ENCODE measurements at regions not wholly inside any gene's neighbourhood (a gene's known extent, or its start where the extent isn't known, plus 50 kb on each side); places are given as distances from the start of the nearest gene placed in this dataset.
"Not testable (repeated sequence)": the region's sequence is repeated elsewhere in the genome, so short reads cannot be mapped to it uniquely, and the experiment has no call there.

DNA sequence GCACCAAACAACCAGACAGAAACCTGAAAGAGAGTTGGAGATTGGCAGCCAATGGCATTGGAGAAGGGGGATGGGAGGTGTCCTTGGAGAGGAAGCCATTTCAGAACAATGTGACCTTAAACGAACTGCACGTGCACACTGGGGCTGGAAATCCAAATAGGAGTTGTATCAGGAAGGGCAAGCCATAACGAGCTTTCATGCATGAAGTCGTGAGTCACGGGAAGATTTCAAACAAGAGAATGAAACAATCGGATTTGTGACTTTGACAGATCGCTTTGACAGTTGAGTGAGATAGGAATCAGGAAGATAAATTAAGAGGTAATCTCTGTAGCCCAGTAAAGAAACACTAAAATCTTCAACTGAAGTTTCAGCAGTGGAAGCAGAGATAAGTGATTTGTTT lies 445.8 kb upstream of the ZP4 start:
- DNase-seq = no peak

DNA sequence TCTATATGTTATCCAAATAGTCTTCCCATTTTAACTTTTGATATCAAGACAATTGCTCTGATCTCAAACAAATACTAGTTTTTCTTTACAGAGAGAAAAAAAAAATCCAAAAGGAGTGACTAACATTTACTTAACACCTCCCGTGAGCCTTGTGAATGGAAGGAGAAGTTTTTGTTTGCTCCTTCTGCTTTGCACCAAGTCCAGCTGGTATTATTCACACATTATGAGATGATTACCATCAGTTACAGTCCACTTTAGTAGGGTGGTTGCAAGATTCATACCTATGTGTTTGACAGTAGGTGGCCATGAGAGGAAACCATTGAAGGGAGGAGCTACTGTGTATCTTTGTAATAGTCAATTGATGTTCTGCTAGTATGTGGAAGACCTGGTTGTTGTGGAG lies 443.4 kb upstream of the ZP4 start:
- no peak for DNase-seq

DNA sequence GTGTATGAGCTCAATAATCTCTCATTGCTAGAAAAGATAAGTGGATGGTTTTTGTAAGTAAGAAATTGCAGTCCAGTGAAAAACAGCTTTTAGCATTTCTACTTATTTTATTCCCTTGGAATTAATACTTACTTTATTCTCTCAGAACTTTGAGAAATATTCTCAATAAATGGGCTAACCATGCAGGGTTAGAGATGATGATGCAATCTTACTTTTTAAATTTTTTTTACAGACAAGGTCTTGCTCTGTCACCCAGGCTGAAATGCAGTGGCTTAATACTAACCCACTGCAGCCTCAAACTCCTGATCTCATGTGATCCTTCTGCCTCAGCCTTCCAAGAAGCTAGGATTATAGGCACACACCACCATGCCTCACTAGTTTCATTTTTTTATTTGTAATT lies 440.8 kb upstream of the ZP4 start:
- DNase-seq = no peak

DNA sequence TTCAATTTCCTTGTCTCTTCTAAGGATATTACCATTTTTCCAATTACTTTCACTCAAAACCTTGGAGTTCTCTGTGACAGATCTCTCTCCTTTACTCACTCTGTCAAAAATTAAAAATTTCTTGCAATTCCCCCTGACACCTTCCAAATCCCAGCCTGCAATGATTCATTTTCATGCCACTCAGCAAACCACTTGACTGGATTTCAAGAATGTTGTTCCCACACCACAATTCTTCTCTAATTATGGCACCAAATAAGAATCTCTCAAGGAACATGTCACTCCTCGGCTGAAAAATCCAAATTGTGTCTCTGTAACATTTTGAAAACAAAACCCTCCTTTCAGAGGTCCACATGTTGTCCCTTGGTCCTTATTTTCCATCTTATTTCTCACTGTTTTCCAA lies 438.9 kb upstream of the ZP4 start:
- DNase-seq = no peak

DNA sequence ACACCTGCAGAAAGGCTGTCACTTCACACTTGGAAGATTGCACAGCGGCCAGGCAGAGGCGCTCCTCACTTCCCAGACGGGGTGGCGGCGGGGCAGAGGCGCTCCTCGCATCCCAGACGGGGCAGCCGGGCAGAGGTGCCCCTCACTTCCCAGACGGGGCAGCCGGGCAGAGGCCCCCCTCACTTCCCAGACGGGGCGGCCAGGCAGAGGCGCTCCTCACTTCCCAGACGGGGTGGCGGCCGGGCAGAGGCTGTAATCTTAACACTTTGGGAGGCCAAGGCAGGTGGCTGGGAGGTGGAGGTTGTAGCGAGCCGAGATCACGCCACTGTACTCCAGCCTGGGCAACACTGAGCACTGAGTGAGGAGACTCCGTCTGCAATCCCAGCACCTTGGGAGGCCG lies 436.3 kb upstream of the ZP4 start:
- DNase-seq = not testable (repeated sequence)

DNA sequence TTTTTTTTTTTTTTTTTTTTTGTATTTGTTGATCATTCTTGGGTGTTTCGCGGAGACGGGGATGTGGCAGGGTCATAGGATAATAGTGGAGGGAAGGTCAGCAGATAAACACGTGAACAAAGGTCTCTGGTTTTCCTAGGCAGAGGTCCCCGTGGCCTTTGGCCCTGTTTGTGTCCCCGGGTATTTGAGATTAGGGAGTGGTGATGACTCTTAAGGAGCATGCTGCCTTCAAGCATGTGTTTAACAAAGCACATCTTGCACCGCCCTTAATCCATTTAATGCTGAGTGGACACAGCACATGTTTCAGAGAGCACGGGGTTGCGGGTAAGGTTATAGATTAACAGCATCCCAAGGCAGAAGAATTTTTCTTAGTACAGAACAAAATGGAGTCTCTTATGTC lies 435.8 kb upstream of the ZP4 start:
- DNase-seq = not testable (repeated sequence)

DNA sequence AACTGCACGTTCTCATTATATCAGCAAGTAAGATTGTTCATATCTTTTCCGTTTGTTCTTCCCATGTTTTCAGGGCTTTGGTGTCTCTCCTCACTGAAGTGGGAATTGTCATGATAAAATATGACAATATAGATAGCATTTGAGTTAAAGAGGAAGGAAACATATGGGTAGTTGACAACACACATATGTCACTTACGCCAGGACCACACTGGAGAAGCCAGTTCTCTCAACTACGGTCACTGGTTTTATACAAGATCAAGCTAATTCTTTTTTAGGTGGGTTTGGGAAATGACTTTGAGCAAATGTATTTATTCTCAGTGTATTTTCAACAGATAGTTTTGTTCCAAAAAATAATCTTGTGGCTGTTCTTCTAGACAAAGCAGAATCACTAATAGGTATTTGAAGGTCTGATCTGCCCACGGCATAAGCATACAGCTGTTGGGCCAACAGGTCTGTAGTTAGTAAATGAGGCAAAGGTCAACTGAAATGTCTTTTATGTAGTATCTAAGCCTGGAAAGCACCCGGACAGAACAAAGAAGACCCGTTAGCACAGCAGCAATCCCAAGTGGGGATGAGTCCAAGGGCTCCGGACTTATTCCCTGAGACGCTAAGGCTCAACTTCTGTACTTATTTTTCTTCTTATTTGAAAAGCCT lies 433.6 kb upstream of the ZP4 start:
- DNase-seq = no peak

DNA sequence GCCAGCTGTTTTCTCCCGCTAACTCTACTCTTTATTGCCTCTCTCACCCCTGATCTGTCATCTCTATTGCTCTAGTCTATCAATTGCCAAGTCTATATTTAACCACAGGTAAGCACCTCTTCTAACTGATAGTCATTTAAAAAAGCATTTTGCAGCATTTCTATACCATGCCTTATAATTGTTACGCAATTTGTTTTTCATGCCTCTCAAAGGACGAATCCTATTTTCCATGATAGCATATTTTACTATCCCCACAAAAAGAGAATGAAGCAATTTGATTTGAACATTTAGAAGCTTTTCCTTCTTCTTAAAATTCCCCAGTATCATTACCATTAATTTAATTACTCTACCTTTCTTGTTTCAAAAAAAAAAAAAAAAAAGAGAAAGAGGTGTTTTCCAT lies 432.8 kb upstream of the ZP4 start:
- DNase-seq = no peak

DNA sequence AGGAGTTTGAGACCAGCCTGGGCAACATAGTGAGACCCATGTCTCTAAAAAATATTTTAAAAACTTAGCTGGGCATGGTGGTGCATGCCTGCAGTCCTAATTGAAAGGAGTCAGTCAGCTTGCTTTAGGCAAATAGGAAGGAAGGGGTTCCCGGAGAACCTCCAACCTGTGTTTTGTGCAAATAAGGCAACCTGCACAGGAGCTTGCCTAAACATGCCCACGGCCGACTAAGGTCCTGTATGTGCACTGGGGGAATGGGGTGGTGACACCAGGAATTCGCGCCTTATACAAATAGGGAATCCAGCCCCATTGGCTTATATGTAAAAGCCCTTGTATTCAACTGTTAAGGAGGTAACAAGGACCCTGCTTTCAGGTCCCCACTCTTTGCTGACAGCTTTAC lies 429.2 kb upstream of the ZP4 start:
- DNase-seq = no peak

DNA sequence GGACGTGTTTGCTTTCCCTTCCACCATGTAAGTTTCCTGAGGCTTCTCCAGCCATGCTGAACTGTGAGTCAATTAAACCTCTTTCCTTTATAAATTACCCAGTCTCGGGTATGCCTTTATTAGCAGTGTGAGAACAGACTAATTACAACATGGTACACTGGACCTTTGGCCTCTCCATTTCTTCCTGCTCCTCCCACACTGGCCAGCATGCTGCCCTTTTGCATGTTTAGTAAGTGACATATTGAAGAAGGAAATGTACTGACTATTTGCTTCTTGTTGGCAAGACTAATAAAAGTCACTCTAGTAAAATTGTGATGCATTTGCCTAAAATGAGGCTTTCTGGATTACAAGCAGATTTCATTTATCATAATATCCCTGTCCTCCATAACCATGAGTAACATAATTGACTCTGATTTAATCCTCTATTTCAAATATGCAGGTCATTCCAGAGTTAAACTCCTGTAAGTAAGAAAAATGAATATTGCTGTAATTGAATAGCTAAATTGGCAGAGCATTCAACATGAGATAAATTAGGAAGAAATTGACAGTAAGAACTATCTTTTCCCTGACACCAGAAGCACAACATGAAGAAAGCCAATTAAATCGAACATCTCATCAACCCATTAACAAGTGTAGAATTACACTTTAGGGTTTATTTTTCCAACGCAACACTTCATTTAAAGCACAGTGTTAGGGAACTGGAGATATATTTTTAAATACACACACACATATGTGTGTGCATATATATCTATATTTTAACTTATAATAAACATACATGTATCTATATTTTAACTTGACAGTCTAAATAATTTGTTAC lies 427.8 kb upstream of the ZP4 start:
- no peak for DNase-seq

DNA sequence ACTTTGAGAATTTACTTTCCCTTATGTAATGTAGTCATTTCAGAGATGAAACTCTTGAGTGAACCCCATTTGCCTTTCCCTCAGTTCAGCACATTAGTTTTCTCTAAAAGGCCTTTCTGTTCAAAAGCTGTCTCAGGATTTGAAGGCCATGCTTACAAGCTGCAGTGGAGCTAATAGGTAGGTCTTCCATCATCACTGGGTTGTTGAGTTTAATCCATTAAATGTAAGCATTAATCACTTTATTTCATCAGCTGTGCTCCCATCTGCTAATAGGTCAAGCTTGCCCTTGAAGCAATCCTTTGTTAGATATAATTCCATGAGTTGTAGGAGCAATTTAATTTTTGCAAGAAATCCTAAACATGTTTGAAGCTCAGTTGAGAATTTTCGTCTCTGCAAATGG lies 422.2 kb upstream of the ZP4 start:
- no peak for DNase-seq

DNA sequence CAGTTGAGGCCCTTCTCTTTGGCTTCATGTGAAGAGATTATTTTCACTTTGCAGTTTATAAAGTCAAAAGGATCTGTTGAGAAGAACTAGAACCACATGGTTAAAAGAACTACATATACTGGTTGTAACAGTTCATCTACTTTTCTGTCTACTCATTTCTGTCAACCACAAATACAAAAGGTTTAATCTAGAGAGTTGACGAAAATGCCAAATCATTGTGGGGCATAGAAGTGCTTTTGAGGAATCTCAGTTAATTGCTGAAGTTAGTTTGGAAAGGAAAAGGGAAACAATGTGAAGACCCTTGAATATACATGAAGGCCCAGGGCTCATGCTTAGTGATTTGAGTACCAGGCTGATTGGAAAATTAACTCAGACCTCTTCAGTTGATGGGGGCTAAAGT lies 415.7 kb upstream of the ZP4 start:
- no peak for DNase-seq

DNA sequence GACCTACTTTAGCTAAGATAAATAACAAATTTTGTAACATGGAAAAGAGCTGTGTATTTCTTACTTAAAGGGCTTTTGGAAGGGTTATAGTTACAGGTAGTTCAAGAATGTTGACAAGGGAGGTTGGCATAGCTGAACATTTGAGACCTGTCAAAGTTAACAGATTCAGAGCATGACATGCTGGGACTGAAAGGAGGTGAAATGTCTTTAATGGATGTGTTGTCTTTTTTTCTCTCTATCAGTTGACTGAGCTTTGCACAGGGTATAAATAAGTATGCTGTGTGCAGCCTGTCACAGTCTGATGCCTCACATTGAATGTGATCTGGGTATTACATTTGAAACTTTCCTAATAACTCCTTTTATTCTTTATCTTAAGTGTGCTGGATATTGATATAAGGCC lies 411.9 kb upstream of the ZP4 start:
- no peak for DNase-seq

DNA sequence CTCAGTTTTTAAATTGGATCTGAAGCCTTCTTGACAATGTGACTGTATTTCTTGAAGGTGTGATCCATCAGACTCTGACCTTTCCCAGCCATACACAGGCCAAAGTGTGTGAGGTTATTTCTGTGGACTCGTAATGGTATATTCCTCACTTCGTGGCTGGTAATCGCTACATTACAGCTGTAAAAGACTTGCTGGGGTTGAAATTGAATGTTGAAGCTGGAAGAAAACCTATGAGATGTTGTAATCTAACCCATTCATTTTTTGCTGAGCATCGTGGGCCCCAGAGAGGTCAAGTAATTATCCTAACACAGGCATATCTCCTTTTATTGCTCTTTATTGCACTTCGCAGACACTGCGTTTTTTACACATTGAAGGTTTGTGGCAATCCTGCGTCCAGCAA lies 405.6 kb upstream of the ZP4 start:
- no peak for DNase-seq

DNA sequence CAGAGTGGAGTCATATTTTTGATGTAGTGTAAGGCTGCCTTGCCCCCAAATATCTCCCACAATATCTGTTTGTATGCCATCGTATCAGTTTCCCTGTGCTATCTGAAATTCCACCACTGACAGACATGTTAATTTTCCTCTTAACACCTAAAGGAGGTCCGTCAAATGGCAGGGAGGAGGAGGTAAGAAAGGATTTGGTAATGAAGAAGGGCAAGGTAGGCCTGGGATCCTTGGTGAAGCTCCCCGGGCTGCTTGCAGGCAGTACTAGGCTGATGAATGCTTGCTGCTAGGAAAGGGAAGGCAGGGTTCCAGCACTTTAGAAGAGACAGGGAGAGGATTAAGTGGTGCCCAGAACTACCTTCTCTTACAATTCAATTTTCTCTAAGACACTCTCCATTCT lies 402.4 kb upstream of the ZP4 start:
- DNase-seq = no peak

DNA sequence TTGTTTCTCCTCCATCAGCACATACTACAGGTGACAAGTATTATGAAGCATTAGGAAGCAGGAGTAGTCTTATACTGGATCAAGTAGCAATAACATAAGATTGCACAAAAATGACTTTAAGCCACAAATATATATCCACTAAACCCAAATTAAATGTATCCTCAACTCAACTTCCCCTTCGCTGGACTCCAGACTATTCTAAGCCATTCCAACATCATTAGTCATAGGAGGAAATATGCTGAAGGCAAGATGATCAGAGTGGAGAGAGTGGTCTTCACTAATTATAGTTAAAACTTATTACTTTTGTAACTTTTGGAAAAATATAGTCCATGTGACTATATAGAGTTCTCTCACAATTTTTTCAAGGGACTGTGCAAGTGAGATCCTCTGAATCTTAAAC lies 390.7 kb upstream of the ZP4 start:
- DNase-seq = no peak

DNA sequence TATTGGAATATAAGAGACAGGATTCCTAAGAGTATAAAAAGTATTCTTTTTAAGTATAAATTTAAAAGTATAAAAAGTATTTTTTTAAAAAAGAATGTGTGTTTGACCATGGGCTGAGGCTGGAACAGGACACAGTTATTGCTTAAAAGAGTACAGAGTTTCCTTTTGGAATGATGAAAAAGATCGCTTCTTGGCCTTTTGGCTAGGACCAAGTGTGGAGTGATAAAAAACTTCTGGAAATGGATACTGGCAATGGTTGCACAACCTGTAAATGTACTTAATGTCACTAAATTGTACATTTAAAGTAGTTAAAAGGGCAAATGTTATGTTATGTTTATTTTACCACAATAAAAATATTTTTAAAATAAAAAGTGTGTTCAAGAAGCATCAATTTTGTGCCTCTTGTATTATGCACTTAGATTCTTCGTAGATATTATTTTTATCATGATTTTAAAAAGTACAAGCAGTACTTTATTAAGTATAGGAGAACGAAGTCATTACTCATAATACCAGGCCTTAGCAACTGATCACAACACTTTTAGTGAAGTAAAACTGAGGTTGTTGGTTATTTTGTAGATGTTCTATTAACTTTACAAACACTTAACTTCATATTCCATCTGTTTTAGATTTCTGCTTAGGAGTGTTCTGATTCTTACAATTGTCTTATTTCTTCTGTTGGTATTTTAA lies 389.1 kb upstream of the ZP4 start:
- DNase-seq = no peak

DNA sequence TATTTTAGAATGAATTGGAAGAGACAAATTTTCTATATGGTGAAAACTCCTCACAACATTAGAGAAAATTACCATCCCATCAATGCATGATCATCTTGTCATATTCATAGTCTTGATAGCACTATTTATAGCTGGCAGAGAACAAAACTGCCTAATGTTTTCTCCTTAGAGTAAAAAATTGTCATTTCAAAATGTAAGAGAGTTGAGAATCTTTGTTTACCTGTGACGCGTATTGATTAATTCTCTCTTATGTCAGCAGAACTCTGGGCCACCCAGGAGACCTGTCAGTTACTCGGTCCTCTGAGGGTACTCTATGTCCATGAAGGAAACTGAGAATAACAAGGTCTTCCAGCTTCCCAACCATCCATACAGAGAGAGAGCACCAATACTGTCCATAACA lies 381.4 kb upstream of the ZP4 start:
- no peak for DNase-seq

DNA sequence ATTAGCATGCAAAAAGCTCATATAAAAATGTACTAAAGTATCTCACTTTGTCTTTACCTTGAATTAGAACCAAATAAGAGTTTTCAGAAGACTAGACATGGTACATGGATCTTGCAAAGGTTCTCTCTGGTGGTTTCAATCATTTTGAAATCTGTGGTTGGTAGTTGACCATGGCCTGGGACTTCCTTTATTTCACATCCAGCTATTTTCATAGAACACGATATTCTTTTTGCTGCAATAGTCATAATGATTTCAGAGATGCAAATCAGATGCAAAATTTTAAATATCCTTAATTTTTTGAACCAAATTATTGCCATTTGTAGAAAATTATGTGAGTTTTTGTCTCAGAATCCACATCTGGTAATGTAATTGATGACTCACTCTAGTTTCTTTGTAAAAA lies 375.1 kb upstream of the ZP4 start:
- no peak for DNase-seq

DNA sequence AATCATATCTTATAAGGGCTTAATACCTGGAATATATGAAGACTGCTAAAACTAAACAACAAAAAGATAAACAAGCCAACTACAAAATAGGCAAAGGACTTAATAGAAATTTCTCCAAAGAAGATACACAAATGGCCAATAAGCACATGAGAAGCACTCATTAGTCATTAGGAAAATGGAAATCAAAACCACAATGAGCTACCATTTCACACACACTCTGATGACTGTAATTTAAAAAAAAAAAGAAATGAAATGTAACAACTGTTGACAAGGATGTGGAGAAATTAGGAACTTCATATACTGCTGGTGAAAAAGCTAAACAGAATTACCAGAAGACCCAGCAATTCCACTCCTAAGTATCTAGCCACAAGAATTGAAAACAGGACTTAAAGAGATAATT lies 374.2 kb upstream of the ZP4 start:
- DNase-seq = no peak

DNA sequence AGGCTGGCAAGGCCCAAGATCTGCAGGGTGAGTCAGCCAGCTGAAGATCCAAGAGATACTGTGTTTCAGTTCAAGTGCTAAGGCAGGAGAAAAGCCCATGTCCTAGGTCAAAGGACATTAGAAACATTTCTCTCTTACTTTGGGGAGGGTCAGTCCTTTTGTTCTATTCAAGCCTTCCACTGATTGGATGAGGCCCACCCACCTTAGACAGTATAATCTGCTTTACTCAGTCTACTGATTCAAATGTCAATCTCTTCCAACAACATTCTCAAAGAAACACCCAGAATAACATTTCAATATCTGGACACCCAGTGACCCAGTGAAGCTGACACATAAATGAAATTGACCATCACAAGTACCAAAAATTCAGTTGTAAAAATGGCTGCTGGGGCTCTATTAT lies 367.8 kb upstream of the ZP4 start:
- DNase-seq = no peak

DNA sequence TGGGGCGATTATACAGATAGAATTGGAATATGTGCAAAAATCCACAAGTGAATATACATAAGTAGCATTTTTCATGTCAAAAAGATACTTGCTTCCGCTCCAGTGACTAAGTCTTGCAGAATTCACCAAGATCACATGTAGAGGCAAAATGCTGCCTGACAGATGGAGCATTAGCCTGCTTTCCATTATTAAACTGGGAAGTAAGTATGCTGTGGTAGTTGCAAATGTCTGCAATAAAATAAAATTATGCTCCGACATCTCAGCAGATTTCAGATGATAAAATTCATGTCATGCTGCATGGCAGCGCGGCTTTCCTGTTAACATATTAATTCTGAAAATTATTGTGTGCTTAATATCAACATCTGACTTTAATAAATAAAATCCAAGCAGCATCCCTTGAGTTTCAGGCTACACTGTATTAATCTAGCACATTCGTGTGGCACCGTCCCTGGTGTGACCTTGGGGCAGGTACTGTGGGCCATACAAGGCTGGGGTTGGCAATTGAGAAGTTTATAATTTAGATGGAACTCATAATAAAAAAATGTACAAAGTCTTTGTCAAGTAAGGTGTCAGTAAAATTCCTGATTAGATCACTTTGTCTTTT lies 366.4 kb upstream of the ZP4 start:
- DNase-seq = no peak

DNA sequence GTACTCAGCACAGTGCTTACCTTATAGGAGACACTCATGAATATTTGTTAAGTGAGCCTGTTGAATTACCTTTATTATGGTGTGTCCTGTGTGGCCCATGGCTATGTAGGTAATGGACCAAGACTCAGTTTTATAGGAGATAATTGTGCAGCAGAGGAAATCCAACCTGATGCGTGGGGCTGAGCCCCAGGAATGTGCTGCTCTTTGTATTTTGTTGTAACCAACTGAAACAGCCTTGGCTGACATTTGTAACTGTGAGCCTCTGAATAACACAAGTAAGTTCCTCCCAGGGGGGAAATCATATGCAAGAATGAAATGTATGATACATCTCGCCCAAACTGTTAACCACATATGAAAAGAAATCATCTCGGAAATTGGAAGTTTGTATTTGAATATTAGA lies 364.2 kb upstream of the ZP4 start:
- no peak for DNase-seq
